HG02678 (cell line): ENCODE measurements at regions not wholly inside any gene's neighbourhood (a gene's known extent, or its start where the extent isn't known, plus 50 kb on each side); places are given as distances from the start of the nearest gene placed in this dataset.

Experiments
- ATAC-seq: cut with Tn5 transposase; IDR thresholded peaks from one replicate; pipeline ENCODE4 v1.9.1; 2021; ENCODE audit warnings: mild to moderate bottlenecking, moderate library complexity; ENCODE audit not compliant: unreplicated experiment

- no peak for ATAC-seq
Measured at GRCh38 chr12:60119327-60119726, 523.5 kb downstream of the SLC16A7 start.

GRCh38 chr12:60120199-60120598, 524.4 kb downstream of the SLC16A7 start:
- no peak for ATAC-seq

- no peak for ATAC-seq
Measured at GRCh38 chr12:60123557-60123956, 527.7 kb downstream of the SLC16A7 start.

- no peak for ATAC-seq
Measured at GRCh38 chr12:60137513-60137912, 541.7 kb downstream of the SLC16A7 start.

DNA sequence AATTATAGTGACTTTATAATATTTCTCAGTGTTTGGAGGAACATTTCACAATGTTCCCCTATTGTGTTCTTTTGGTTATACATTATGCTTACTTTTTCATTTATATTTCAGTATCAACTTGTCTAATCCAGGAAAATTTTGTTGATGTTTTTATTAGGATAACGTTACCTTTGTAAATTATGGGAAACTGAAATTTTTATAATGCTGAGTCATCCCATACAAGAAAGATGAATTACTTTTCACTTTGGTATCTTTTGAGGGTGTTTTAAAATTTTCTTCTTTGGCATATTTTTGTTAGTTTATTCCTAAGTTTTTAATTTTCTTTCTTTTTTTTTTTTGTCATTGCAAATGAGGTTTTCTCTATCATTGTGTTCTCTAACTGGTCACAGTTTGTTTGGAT, 542.7 kb downstream of the SLC16A7 start:
- ATAC-seq: no peak

DNA sequence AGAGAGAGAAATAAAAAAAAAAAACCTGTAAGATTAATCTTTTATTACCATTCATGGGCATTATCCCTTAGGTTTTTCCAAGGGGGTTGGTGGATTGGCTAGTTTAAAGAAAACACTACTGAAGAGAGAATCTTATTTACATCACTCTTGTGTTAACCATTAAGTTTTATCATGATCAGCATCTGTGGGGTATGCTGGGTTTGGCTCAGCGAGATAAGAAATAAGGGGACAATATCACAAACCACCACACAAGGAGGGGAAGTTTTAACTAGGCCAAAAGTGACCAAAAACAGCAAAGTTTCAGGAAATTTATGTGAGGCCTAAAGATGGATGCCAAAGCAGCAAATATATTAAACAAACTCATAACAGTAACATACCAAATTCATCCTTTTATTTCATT, 548.6 kb downstream of the SLC16A7 start:
- ATAC-seq: no peak

- ATAC-seq: no peak
Measured at GRCh38 chr12:60148109-60148508, 552.3 kb downstream of the SLC16A7 start.

DNA sequence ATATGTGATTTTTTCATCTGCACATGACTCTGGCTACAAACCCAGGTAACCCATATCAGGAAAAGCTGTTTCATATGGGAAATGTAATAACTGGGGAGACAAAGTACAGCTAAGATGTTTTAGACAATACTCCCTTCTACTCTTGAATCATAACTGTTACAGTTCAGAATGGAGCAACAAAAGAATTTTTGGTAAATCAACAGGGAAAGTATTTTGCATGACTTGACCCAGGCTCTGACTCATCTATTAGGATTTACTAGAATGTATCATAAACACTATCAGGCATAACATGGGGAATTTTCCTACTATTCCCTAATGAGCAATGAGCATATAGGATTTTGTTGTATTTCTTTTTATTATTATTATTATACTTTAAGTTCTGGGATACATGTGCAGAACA, 553.0 kb downstream of the SLC16A7 start:
- ATAC-seq: no peak

- ATAC-seq: no peak
Measured at GRCh38 chr12:60152756-60153155, 556.9 kb downstream of the SLC16A7 start.

DNA sequence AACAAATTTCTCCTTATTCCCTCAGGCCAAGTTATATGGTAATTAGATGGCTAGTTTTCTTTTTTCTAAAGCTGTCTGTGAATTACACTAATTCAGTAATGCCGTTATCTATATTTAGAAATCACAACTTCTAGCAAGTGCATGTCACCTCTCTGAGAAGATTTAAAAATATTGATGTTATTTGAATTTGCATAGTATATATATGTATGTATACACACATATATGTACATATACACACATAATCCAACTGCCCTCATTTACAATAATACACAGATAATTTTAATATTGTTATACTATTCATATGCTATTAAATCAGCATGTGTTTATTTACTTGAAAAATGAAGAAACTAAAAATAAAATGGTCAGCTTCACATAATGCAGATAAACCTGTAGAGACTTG, 563.9 kb downstream of the SLC16A7 start:
- no peak for ATAC-seq

DNA sequence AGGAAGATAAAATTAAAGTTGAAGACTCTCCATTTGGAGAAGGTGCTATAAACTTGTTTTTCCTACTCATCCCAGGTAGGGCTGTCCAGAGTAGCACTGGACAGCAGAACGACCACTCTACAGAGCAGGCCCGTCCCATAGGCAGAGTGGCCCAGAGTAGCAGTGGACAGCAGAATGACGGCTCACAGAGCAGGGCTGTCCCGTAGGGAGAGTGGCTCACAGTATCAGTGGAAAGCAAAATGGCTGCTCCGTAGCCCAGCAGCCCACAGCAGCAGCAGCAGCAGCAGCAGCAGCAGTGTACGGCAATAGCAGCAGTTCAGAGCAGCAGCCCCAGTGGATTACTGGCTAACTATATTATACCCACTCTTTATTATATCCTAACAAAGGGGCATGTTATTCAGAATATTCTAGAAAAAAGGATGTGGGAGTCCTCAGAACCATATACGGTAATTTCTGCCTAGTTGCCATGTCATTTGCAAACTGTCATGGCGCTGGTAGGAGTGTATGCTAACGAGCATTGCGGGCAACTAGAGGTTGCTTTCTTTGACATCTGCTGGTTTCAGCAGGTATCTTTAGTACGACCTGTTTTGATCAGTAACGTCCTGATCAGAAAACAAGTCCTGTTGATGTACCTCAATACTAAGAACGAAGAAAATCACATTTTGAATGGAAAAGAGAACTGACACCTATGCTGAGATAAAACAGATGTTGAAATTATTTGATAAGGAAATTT, 567.3 kb downstream of the SLC16A7 start:
- ATAC-seq: no peak

GRCh38 chr12:60165781-60166180, 570.0 kb downstream of the SLC16A7 start:
- no peak for ATAC-seq

DNA sequence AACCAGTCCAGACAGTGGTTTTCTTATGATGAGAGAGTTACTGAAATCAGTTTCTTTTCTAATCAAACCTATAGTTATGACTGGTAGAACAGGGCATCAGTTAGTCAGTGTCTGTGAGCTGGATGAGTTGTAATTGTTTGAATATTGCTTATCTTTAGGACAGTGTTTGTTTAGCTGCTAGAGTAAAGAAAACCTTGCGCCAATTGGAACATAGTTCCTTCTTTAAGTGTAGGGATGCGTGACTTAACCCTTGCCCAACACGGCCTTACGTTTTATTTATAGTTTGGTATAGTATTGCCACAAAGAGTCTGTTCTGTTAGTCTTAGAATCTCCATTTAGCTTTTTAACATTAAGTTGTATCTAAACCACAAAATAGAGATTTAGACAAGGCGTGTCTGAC, 572.6 kb downstream of the SLC16A7 start:
- no peak for ATAC-seq

GRCh38 chr12:60169904-60170303, 574.1 kb downstream of the SLC16A7 start:
- ATAC-seq: no peak

DNA sequence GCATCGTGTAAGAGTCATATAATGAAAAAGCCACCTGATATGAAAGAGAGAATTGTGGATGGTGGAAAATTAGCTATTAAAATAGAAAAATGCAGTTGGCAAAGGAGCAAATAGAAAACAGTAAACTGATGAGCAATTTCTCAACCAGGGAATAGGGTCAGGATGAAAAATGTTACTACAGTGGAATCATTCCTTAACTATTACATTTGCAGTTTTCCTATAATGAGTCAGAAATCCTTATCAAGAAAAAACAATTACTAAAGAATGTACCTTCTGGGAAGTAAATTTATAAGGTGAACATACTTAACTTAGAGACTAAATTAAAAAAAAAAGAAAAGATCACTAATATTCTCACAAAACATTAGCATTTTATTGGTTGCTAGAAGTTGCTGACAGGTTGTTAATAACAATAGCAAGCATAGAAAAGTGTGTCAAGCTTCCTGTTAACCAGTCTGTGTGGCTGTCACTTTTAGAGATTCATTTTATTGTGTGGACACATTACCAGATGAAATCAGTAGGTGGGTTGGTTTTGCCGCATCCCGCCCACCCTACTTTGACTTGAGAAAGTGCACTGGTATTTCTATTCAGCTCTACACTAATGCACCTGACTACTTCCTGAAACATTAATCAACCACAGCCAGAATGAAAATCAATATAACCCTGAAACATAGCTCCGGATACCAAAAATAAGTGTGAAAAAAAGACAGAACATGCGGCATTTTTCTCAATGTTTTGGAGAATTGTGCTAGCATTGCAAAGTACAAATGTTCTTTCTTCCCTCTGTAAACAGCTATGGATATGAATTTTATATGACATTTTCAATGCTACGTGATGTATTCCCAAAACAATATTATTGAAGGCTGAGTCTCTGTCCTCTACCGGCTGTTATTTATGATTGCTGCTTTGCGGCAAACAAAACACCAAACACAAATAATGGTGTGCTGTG, 576.7 kb downstream of the SLC16A7 start:
- no peak for ATAC-seq

DNA sequence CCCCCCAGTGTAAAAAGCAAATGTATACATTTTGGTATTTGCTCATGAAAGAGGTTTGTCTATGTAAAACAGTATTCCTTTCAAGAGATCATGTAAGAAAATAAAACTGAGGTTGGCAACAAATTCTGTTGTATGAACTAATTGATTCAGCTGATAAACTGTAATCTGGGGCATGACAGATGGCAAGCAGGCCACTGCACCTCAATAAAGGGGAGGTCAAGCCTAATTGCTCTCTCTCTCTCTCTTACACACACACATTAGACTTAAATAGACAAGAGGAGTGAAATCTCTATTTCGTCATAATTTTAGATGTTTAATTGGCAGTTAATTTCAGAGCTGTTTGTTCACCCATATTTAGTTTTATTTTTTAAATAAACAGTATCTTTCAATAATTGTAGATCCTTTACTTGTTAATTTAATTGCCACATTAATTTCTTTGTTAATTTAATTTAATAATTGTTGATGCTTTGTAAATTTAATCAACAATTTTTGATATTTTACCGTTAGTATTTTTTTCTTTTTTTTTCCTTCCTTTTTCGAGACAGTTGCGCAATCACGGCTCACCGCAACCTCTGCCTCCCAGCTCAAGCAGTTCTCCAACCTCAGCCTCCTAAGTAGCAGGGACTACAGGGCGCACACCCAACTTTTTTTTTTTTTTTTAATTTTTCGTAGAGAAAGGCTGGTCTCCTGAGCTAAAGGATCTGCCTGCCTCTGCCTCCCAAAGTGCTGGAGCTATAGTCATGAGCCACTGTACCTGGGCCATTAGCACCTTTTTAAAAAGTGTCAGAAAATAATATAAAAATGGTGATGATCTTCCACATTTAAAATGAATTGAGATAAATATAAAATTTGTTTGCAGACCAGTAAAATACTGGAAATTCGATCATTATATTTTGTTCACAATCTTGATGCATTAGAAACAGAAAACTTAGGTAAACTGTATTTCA, 577.7 kb downstream of the SLC16A7 start:
- ATAC-seq: no peak

DNA sequence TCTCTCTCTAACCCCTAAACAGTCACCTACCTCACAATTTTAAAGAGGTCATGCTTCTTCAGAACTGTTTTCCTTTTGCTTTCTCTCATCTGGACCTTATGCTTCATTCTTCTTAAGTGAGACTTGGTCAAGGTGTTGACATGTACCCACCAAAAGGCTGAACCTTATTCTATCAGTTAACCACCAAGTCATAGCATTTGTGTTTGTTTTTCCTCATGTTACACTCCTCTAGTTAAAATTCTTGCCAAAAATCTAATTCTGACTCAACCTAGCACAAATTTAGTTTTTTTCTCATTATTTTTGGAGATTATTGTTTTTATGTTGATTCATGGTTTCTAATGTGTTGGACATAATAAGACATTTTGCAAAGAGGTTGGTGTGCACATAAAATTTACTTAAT, 578.6 kb downstream of the SLC16A7 start:
- ATAC-seq: no peak

DNA sequence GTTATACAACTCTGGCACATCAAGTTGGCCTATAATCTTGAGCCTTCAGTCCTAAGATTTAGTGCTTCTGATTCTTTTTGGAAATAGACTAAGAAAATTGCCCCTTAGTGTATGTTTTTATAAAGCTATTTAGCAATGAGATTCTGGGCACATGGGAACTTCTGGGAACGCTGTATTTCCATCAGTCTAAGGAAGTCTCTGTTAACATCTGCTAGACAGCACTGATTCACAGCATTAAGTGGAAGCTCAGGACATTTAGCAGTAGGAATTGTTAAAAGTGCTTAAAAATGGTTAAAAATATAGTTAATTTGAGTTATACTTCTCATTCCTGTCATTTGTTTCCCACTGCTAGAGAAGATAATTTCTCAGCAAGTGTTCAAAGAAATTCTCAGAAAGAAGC, 579.1 kb downstream of the SLC16A7 start:
- no peak for ATAC-seq

- ATAC-seq: no peak
Measured at GRCh38 chr12:60176891-60177290, 581.1 kb downstream of the SLC16A7 start.

DNA sequence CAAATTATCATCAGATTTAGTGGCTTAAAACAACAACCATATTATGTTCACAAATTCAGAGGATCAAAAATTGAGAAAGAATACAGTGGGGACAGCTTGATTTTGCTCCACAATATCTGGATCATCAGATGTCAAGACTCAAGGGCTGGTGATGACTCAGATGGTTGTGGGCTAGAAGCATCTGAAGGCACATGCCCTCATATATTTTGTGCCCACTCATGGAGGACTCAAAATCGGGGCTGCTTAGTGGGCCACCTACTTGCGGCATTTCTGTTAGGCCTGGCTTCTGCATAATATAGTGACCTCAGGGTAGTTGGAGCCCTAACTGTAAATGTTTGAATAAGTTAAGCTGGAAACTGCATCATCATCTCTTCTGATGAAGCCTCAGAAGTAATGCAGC, 584.5 kb downstream of the SLC16A7 start:
- ATAC-seq: no peak

- no peak for ATAC-seq
Measured at GRCh38 chr12:60182354-60182753, 586.5 kb downstream of the SLC16A7 start.
